ENCODE measurements at regions not wholly inside any gene's neighbourhood (a gene's known extent, or its start where the extent isn't known, plus 50 kb on each side); places are given as distances from the start of the nearest gene placed in this dataset.

- Histone ChIP-seq H3K4me3 (ENCODE audit: low read depth, low read length) (no peak overlapping the region), H3K9me3 (ENCODE audit: control insufficient read depth, insufficient read depth, low read depth, low read length) (no peaks in the 10 kb centered on the region), H3K36me3 (ENCODE audit: control insufficient read depth in 2 of 2, insufficient read depth in 1 of 2, low read length in 2 of 2) (no peaks in the 10 kb centered on the region), H3K27ac (ENCODE audit: extremely low read depth, low read depth, low read length) (no peak overlapping the region), H3K4me1 (ENCODE audit: control insufficient read depth, insufficient read depth, low read length) (no peaks in the 10 kb centered on the region)
- CTCF ChIA-PET, result no interaction called here
- TF ChIP-seq ZNF169 (tag by site-specific recombination; IDR thresholded peaks at IDR 0.05), result no peak
- no peak for TF ChIP-seq ZNF560 (tag by site-specific recombination; IDR thresholded peaks at IDR 0.05; ENCODE audit: borderline replicate concordance)
- no peak for TF ChIP-seq RBAK (tag by site-specific recombination; IDR thresholded peaks at IDR 0.05)
- no peak for TF ChIP-seq ZNF48 (tag by site-specific recombination; IDR thresholded peaks at IDR 0.05)
- no peak for TF ChIP-seq ZNF398 (tag by site-specific recombination; IDR thresholded peaks at IDR 0.05)
- TF ChIP-seq ZNF768 (tag by site-specific recombination; IDR thresholded peaks at IDR 0.05), result no peak
- TF ChIP-seq PATZ1 (tag by site-specific recombination; IDR thresholded peaks at IDR 0.05), result no peak
- TF ChIP-seq ZNF248 (tag by site-specific recombination; IDR thresholded peaks at IDR 0.05), result no peak
- POLR2A ChIA-PET, result no interaction called here
Measured at GRCh38 chr14:44283836-44284235, 223.2 kb downstream of the FSCB start.

GRCh38 chr14:44279357-44279756, 227.7 kb downstream of the FSCB start:
- no peak overlapping the region for H3K27ac ChIP-seq (ENCODE audit: extremely low read depth, low read depth, low read length)
- H3K36me3 ChIP-seq (ENCODE audit: control insufficient read depth in 2 of 2, insufficient read depth in 1 of 2, low read length in 2 of 2), result no peaks in the 10 kb centered on the region
- H3K4me3 ChIP-seq (ENCODE audit: low read depth, low read length), result no peak overlapping the region
- H3K4me1 ChIP-seq (ENCODE audit: control insufficient read depth, insufficient read depth, low read length), result no peaks in the 10 kb centered on the region
- ChIA-PET CTCF (interaction anchor here (0.6 kb wide), 1 partner anchor 19 kb away, joined by 3 read pairs; no protein-coding TSS in a partner anchor), POLR2A (no interaction called here)
- no peak for TF ChIP-seq ZBTB1 (tag by site-specific recombination; IDR thresholded peaks at IDR 0.05)
- TF ChIP-seq ZNF404 (tag by site-specific recombination; IDR thresholded peaks at IDR 0.05), result no peak
- no peak for TF ChIP-seq ZFP3 (tag by site-specific recombination; IDR thresholded peaks at IDR 0.05; ENCODE audit: low read depth)
- TF ChIP-seq HOXC10 (CRISPR knock-in tag; IDR thresholded peaks at IDR 0.05), result no peak
- TF ChIP-seq PBX3 (CRISPR knock-in tag; IDR thresholded peaks at IDR 0.05), result no peak
- TF ChIP-seq KLF8 (tag by site-specific recombination; IDR thresholded peaks at IDR 0.05), result no peak
- no peak for TF ChIP-seq ZNF335 (tag by site-specific recombination; conservative IDR thresholded peaks at IDR 0.05)
- no peaks in the 10 kb centered on the region for H3K9me3 ChIP-seq (ENCODE audit: control insufficient read depth, insufficient read depth, low read depth, low read length)

- Histone ChIP-seq H3K9me3 (ENCODE audit: control insufficient read depth, insufficient read depth, low read depth, low read length) (no peaks in the 10 kb centered on the region), H3K4me3 (ENCODE audit: low read depth, low read length) (no peak overlapping the region), H3K4me1 (ENCODE audit: control insufficient read depth, insufficient read depth, low read length) (no peaks in the 10 kb centered on the region), H3K27ac (ENCODE audit: extremely low read depth, low read depth, low read length) (no peak overlapping the region), H3K36me3 (ENCODE audit: control insufficient read depth in 2 of 2, insufficient read depth in 1 of 2, low read length in 2 of 2) (no peaks in the 10 kb centered on the region)
- ChIA-PET CTCF (no interaction called here), POLR2A (no interaction called here)
- TF ChIP-seq ZXDB (tag by site-specific recombination; IDR thresholded peaks at IDR 0.05), result no peak
- no peak for TF ChIP-seq ZNF112 (tag by site-specific recombination; IDR thresholded peaks at IDR 0.05)
- TF ChIP-seq ZNF707 (tag by site-specific recombination; IDR thresholded peaks at IDR 0.05), result no peak
- TF ChIP-seq ZNF692 (tag by site-specific recombination; IDR thresholded peaks at IDR 0.05), result no peak
Measured at GRCh38 chr14:44271637-44272036, 235.4 kb downstream of the FSCB start.

Measured in HEK293 (cell line).